ENCODE measurements at regions not wholly inside any gene's neighbourhood (a gene's known extent, or its start where the extent isn't known, plus 50 kb on each side); places are given as distances from the start of the nearest gene placed in this dataset.
"Not testable (repeated sequence)": the region's sequence is repeated elsewhere in the genome, so short reads cannot be mapped to it uniquely, and the experiment has no call there.

DNA sequence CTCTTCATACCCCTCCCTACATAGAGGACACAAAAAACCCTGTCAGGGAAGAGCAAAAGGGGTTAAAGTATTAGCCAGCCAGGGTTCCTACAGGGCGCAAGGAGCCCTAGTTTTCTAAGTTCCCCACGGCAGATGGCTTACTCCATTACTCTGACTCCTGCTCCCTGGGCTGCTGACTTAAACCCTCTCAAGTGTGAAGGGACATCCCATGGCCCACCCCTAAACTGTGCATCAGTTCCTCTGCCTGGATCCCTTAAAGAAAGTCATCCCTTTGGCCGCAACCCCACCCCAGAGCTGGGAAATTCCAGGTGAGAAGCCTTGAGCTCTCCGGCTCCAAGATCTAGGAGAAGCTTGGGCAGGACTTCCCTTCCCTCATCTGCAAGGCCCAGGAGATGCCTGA lies 236.0 kb downstream of the TOMM20 start:
- TF ChIP-seq, protein P1, sequence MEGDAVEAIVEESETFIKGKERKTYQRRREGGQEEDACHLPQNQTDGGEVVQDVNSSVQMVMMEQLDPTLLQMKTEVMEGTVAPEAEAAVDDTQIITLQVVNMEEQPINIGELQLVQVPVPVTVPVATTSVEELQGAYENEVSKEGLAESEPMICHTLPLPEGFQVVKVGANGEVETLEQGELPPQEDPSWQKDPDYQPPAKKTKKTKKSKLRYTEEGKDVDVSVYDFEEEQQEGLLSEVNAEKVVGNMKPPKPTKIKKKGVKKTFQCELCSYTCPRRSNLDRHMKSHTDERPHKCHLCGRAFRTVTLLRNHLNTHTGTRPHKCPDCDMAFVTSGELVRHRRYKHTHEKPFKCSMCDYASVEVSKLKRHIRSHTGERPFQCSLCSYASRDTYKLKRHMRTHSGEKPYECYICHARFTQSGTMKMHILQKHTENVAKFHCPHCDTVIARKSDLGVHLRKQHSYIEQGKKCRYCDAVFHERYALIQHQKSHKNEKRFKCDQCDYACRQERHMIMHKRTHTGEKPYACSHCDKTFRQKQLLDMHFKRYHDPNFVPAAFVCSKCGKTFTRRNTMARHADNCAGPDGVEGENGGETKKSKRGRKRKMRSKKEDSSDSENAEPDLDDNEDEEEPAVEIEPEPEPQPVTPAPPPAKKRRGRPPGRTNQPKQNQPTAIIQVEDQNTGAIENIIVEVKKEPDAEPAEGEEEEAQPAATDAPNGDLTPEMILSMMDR (IDR thresholded peaks at IDR 0.05), result no peak
- DNase-seq (ENCODE audit: low spot score) (no peak), ATAC-seq (ENCODE audit: low FRiP score) (no peak)

DNA sequence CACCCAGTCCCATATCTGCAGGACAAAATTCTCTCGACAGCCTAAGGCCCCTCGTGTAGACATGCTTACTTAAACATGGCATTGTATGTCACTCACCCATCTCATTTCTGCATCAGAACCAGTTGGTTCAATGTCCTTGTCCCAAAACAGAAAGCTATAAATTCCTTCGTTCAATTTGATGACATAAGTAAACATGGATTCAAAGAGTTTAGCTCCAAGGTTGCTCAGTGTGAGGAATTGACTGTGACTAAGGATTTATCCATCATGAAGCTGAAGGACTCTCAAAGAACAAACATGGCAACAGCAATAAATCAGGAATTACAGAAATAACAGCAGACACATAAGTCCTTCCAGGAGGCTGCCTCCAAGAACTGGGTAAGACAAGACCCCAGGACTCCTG lies 237.2 kb downstream of the TOMM20 start:
- ATAC-seq (ENCODE audit: low FRiP score) (no peak), DNase-seq (ENCODE audit: low spot score) (no peak)
- TF ChIP-seq, protein P1 (IDR thresholded peaks at IDR 0.05), result no peak

DNA sequence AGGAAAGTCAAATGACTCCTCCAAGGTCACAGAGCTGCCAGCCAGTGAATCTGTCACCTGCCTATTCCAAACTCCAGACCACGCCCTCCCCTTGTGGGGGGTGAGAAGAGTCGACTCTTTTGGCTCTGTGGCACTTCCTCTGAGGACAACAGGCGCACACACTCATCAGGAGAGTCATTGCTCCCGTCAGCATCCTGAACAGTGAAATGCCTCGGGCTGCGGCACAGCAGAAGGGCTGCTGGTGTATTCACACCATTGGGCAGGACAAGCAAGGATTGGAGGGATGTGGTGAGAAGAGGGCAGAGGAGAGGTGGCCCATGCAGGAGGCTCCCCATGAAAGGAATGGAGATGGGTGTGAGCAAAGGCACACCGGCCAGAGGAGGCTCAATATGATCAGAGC lies 239.0 kb downstream of the TOMM20 start:
- ATAC-seq (ENCODE audit: low FRiP score), result no peak
- no peak for DNase-seq (ENCODE audit: low spot score)
- TF ChIP-seq, protein P1 (IDR thresholded peaks at IDR 0.05), result no peak

DNA sequence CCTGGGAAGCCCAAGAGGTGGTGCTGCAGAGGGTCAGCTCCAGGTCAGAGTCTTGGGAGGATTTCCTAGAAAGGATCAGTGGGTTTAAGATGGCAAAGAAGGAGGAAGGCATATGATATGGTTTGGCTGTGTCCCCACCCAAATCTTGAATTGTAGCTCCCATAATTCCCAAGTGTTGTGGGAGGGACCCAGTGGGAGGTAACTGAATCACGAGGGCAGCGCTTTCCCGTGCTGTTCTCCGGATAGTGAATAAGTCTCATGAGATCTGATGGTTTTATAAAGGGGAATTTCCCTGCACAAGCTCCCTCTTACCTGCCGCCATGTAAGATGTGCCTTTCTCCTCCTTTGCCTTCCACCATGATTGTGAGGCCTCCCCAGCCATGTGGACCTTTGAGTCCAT lies 240.4 kb downstream of the TOMM20 start:
- ATAC-seq (ENCODE audit: low FRiP score); DNase-seq (ENCODE audit: low spot score): not testable (repeated sequence)

DNA sequence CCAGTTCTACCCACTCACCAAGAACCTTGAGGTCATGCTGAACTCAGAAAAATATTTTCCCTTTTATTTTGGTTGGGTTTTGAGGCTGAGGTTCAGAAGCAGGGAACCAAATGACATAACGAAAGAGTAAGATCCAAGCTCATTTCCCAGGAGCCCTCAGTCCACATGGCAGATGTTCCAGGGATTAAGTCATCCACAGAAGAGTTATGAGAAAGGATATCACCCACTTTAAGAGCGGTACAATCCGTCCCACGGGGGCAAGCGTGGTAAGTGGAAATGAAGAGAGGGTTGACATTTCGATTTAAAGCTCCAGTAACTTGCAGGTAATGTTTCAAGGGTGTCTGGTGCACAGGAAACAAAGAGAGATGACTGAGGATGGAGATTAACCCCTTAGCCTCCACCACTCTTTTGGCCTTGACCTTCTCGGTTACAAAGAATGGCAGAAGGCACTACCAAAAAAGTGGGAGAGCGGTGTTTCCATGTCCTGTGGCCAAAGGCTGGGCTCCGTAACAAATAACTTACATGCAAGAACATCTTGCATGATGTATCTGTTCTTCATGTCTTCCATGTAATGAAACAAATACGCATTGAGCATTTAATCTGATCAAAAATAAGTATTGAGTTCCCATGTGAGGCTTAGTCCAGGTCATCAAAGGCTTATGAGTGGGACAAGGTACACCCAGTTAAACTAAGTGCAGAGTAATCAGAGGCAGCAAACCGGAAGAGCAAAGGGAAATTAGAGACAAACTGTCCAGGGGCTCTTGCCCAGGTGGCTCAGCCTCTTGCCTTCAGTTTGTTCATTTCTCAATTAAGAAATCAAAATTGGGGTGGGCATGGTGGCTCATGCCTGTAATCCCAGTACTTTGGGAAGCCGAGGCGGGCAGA lies 241.4 kb downstream of the TOMM20 start:
- TF ChIP-seq, protein P1 (IDR thresholded peaks at IDR 0.05), result no peak
- DNase-seq (ENCODE audit: low spot score), result no peak
- ATAC-seq (ENCODE audit: low FRiP score), result no peak

DNA sequence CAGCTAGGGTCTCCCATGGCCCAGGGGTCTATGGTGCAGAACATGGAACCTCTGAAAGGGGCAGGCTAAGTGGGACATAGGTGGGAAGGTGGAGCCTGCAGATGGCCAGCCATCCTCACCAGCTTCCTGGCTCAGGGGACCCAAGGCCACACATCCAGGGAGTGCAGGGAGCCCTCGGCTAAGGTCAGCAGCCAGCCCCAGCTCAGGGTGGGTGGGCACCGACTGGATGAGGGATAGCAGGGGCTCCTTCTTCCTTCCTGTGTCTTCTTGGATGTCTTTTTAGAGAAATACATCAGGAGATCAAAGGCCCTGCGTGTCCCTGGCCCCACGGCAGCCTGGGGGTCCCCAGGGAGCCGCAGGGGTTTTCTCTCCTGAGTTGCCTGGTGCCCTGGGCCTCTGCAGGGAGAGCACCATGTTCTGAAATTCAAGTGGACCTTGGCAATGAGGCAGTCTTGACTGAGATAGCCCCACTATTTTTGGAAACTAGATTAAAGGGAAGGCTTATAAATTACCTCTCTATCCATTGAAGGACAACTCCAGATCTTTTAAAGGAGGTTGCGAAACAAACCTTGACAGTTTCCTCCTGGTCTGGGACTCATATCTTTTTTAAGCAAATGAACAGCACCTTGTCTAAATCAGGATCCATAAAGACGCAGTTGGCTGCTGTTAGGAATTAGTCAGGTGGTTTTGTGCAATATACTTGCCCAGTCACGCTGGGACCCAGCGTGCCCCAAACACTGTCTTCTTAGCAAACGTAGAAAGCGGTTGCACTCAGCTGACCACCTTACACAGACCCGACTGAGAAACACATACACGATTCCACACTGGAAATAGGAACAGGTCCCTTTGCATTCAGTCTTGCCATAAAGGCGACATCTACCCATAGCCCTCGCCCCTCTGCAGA lies 242.3 kb downstream of the TOMM20 start:
- TF ChIP-seq, protein P1 (IDR thresholded peaks at IDR 0.05), result no peak
- DNase-seq (ENCODE audit: low spot score) (no peak), ATAC-seq (ENCODE audit: low FRiP score) (peak; percentile 76)

DNA sequence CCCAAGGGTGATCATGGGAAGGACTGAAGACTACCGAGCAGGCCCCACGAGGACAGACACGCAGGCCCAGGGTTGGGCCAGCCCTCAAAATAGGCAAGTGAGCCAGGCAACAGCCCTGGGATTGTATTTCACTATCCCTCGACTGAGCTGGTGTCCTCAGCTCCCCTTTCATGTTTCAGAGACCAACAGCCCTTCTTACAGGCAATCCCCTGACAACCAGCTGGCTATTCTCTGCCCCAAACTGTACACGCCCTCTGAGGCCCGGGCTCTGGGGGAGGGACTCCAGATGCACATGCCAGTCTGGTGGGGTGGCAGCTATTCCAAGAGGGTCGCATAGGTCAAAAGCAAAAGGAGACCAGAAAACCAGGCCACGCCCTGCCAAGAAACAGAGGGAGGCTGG lies 243.0 kb downstream of the TOMM20 start:
- DNase-seq (ENCODE audit: low spot score), result no peak
- no peak for ATAC-seq (ENCODE audit: low FRiP score)
- TF ChIP-seq, protein P1 (IDR thresholded peaks at IDR 0.05), result no peak
